Ishikawa (cell line): ENCODE measurements at regions not wholly inside any gene's neighbourhood (a gene's known extent, or its start where the extent isn't known, plus 50 kb on each side); places are given as distances from the start of the nearest gene placed in this dataset.

Source experiments
- TAF1 ChIP-seq: IDR thresholded peaks from 2 replicates; pipeline ENCODE4 v1.6.1; 2012; ENCODE audit warnings: low read depth, mild to moderate bottlenecking
- YY1 ChIP-seq: IDR thresholded peaks from 2 replicates; pipeline ENCODE4 v1.6.1; 2012; ENCODE audit warnings: low read depth

- TF ChIP-seq TAF1 = no peak
- no peak for TF ChIP-seq YY1
Observed at GRCh38 chr3:81170298-81170697, 591.1 kb downstream of the GBE1 start.
